ENCODE measurements at regions not wholly inside any gene's neighbourhood (a gene's known extent, or its start where the extent isn't known, plus 50 kb on each side); places are given as distances from the start of the nearest gene placed in this dataset.

DNA sequence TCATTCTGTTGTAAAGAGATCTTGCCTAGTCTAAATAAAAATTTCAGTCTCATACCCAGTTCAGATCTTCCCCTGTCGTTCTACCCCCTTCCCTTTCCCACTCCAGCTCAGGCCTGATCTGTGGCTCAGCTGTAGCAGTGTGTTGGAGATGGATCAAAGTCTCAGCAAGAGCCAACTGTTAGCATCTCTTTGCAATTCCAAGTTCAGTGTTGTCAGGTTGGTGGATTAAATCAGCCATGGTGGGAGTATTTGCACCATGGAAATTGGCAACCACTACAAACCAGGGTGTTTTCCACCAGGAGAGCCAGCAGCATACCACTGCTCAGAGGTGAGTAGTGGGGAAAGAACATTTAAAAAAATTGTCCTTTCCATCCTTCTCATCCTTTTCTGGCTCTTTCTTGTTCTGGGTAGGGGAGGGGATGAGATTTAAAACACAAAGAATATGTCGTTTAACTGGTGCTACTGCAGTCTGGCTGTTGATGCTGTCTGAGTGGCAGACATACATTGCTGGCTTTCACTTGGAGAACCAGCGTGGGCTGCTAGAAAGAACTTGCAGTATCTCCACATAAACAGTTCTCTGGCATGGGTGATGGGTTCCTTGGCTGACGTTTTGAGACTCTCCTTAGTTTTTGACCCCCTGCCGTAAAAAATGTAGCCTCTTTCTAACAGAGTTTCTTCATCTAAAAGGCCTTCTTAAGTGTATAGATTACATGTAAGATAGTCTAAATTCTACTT, 514.1 kb downstream of the RAB38 start:
- 58 to 65% methylated on average over 5 of the region's 5 CpGs for WGBS, 2 donors
- no peak for DNase-seq (ENCODE audit: low spot score in 2 of 2)
- H3K4me3 ChIP-seq (ENCODE audit: low read depth, poor library complexity, severe bottlenecking) = no peak overlapping the region
- intact Hi-C loops (cut with DNase I; ENCODE audit: low total_unique reads) = no loop called here
- TF ChIP-seq POLR2A (IDR thresholded peaks at IDR 0.05) = no peak
- TF ChIP-seq, protein P1, sequence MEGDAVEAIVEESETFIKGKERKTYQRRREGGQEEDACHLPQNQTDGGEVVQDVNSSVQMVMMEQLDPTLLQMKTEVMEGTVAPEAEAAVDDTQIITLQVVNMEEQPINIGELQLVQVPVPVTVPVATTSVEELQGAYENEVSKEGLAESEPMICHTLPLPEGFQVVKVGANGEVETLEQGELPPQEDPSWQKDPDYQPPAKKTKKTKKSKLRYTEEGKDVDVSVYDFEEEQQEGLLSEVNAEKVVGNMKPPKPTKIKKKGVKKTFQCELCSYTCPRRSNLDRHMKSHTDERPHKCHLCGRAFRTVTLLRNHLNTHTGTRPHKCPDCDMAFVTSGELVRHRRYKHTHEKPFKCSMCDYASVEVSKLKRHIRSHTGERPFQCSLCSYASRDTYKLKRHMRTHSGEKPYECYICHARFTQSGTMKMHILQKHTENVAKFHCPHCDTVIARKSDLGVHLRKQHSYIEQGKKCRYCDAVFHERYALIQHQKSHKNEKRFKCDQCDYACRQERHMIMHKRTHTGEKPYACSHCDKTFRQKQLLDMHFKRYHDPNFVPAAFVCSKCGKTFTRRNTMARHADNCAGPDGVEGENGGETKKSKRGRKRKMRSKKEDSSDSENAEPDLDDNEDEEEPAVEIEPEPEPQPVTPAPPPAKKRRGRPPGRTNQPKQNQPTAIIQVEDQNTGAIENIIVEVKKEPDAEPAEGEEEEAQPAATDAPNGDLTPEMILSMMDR (IDR thresholded peaks at IDR 0.05) = no peak

GRCh38 chr11:87659807-87660206, 515.4 kb downstream of the RAB38 start:
- no peak for DNase-seq (ENCODE audit: low spot score in 2 of 2)
- WGBS, 2 donors = 89 to 91% methylated on average over 5 of the region's 5 CpGs
- no peak overlapping the region for H3K4me3 ChIP-seq (ENCODE audit: low read depth, poor library complexity, severe bottlenecking)
- intact Hi-C loops (cut with DNase I; ENCODE audit: low total_unique reads) = no loop called here
- TF ChIP-seq POLR2A (IDR thresholded peaks at IDR 0.05) = no peak
- TF ChIP-seq, protein P1 (IDR thresholded peaks at IDR 0.05) = no peak

GRCh38 chr11:87645626-87646025, 529.6 kb downstream of the RAB38 start:
- TF ChIP-seq, protein P1 (IDR thresholded peaks at IDR 0.05) = no peak
- TF ChIP-seq POLR2A (IDR thresholded peaks at IDR 0.05) = no peak
- DNase-seq (ENCODE audit: low spot score in 2 of 2) = no peak
- WGBS, 2 donors = 92 to 95% methylated on average over 1 of the region's 1 CpG
- no peak overlapping the region for H3K4me3 ChIP-seq (ENCODE audit: low read depth, poor library complexity, severe bottlenecking)
- intact Hi-C loops (cut with DNase I; ENCODE audit: low total_unique reads) = no loop called here

- intact Hi-C loops (cut with DNase I; ENCODE audit: low total_unique reads) = no loop called here
- WGBS, 2 donors = 31 to 44% methylated on average over 1 of the region's 1 CpG
- TF ChIP-seq POLR2A (IDR thresholded peaks at IDR 0.05) = no peak
- TF ChIP-seq, protein P1 (IDR thresholded peaks at IDR 0.05) = no peak
- no peak for DNase-seq (ENCODE audit: low spot score in 2 of 2)
- H3K4me3 ChIP-seq (ENCODE audit: low read depth, poor library complexity, severe bottlenecking) = no peak overlapping the region
Observed at GRCh38 chr11:87639753-87640364, 535.4 kb downstream of the RAB38 start.

DNA sequence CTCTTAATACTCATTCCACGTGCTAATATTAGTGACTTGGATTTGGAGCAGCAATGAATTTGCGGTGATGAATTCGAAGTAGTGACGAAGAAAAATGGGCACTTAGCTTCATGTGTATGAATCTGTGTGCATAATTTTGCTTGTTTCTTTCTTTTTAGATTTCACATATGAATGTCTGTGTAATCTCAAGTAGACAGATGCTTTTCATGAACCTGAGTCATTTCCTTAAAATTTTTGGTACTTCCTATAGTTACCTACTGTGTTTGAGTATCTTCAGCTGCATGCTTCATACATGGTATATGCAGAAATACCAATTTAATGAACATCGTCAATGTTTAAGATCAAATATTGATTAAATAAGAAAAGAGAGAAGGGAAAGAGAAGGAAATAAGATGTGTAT, 540.2 kb downstream of the RAB38 start:
- intact Hi-C loops (cut with DNase I; ENCODE audit: low total_unique reads) = no loop called here
- no peak overlapping the region for H3K4me3 ChIP-seq (ENCODE audit: low read depth, poor library complexity, severe bottlenecking)

More for the DNA sequence above, 540.2 kb downstream of the RAB38 start:
- no peak for DNase-seq (ENCODE audit: low spot score in 2 of 2)
- TF ChIP-seq POLR2A (IDR thresholded peaks at IDR 0.05) = no peak
- TF ChIP-seq, protein P1 (IDR thresholded peaks at IDR 0.05) = no peak
- WGBS, 2 donors = 78 to 92% methylated on average over 5 of the region's 5 CpGs

Data from lower leg skin (tissue), 4 donors.